GM18511 (cell line): ENCODE measurements at regions not wholly inside any gene's neighbourhood (a gene's known extent, or its start where the extent isn't known, plus 50 kb on each side); places are given as distances from the start of the nearest gene placed in this dataset.
A peak's percentile ranks its signal among the peaks of the same experiment; 100 is the strongest.
"Not testable (repeated sequence)": the region's sequence is repeated elsewhere in the genome, so short reads cannot be mapped to it uniquely, and the experiment has no call there.

Experiments used
- ATAC-seq: cut with Tn5 transposase; IDR thresholded peaks from one replicate; pipeline ENCODE4 v1.9.1; 2021; ENCODE audit warnings: mild to moderate bottlenecking, moderate library complexity; ENCODE audit not compliant: unreplicated experiment

DNA sequence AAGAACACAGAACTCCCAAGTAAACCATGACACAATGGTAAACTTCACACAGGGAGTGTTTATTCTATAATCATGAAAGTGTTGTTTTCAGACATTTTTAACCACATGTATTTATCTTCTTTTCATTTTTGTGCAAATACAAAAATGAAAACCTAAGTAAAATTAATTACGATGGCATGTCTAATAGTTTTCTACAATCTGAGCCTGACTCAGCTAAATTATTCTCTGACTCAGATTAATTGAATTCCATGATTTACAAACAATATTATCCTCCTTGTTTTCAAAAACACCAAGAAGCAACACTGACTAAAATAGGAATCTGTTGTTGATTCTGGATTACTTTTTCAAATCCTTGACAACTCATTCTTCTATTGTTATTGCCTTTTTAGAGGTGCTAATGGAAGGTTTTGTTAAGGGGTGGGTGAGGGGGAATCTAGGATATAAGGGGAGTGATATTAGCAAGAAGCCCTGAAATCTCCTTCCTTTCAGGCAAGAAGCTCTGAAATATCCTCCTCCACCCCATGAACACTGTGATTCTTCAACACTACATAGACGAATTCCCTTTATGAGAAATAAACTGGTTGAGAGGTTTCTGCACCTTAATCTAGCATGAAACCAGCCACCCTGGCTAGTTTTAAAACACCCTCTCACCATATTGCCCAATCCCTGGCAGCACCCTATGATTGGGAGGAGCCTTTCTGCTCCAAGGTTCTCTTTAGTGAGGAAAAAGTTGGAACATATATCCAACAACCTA is 1057.7 kb upstream of the PCDH20 start:
- ATAC-seq = no peak

DNA sequence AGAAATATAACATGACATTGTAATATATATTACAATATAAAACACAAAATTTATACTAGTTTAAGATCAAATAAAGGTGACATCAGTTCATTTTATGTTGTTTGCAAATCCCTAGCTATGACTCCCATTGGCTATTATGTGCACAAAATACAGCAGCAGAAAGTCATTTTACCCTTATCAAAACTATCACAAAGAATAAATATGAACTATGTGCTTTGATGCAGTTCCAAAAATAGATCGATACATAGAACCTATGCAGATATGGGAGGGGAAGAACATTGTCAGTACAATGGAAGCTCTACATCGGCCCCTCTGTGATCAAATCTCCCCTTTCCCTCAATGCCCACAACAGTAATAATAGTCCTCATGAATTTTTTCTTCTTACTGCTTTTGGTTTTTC is 1038.1 kb upstream of the PCDH20 start:
- ATAC-seq = no peak

- no peak for ATAC-seq
These were observed 1035.1 kb upstream of the PCDH20 start for GRCh38 chr13:62450759-62451158.

DNA sequence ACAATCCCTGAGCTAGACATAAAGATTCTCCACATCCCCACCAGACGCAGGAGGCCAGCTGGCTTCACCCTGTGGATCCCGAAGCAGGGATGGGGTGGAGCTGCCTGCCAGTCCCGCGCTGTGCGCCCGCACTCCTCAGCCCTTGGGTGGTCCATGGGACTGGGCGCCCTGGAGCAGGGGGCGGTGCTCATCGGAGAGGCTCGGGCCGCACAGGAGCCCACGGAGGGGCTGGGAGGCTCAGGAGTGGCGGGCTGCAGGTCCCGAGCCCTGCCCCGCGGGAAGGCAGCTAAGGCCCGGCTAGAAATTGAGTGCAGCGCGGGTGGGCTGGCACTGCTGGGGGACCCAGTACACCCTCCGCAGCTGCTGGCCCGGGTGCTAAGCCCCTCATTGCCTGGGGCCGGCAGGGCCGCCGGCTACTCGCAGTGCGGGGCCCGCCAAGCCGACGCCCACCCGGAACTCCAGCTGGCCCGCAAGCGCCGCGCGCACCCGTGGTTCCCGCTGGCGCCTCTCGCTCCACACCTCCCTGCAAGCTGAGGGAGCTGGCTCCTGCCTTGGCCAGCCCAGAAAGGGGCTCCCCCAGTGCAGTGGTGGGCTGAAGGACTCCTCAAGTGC is 1032.2 kb upstream of the PCDH20 start:
- ATAC-seq = not testable (repeated sequence)

GRCh38 chr13:62444805-62445204 is 1029.2 kb upstream of the PCDH20 start:
- ATAC-seq = no peak

- ATAC-seq = no peak
These were observed 1018.4 kb upstream of the PCDH20 start for GRCh38 chr13:62434081-62434480.

- ATAC-seq = peak; percentile 49
These were observed 1018.0 kb upstream of the PCDH20 start for GRCh38 chr13:62433660-62434059.

- ATAC-seq = no peak
These were observed 1017.3 kb upstream of the PCDH20 start for GRCh38 chr13:62432906-62433305.

DNA sequence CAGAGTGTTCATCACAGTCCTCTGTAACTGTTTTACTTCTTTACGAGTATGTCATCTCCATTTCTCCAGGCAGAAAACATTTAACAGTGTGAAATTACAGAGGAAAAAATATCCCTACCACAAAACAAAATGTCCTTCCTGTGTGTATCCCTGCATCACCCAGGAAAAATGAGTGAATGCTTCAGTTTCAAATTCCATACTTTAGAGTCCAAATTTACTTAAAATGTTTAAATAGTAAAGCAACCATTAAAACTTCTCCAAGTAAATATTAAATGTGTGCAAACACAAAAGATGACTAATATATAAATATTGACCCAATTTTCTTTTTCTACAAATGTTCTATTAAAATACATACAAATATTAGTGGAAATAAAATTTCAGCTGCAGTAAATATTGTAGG is 1016.6 kb upstream of the PCDH20 start:
- ATAC-seq = no peak

DNA sequence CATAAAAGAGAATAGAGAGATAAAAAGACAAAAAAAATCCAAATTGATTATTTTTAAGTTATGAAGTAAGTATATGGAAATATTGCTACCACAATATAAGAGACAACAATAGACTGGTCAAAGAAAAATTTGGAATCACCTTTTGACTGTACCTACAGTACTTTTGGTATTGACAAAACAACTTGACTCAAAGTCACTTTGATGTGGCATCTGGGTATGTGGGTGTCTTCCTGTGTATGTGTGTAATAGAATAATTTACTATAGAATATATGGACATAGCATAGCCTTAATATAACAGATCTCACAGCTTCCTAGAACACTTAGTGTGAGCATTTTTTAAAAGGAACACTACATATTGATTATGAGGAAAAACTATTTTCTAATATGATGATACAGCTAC is 1016.2 kb upstream of the PCDH20 start:
- no peak for ATAC-seq

DNA sequence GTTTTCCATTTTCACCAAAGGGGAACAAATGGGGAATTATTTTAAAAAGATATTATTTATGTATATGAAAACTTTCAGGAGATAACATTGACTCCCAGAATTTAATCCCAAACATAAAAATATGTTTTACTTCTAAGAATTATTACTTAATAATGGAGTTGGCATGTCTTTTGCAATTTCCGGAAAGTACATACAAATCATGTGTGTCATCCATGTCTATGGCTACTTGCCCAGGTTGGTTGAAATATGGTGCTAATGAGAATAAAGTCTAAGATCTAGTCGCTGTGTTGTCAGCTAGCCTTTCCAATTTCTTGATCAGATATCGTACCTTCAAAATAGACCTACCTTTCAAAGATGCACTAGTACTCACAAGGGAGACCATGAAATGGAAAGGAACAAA is 1003.2 kb upstream of the PCDH20 start:
- ATAC-seq = no peak

DNA sequence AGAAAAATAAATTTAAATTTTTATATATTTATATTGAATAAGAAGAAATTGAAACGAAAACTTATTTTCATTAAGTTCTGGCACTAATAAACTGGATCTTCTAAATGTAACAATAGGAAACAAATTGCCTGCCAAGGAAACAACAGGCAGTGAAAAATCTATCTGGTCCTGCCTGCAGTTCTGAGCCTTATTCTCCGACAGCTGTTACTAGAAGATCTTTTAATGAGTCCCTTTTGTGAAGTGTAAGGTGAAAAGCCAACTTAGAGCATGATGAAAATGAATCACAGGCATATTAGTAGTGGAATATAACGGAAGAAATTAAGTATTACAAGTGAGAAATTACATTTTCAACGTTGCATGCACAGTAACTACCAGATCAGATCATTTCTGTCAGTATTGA is 1002.7 kb upstream of the PCDH20 start:
- no peak for ATAC-seq

- no peak for ATAC-seq
These were observed 992.2 kb upstream of the PCDH20 start for GRCh38 chr13:62407871-62408270.

DNA sequence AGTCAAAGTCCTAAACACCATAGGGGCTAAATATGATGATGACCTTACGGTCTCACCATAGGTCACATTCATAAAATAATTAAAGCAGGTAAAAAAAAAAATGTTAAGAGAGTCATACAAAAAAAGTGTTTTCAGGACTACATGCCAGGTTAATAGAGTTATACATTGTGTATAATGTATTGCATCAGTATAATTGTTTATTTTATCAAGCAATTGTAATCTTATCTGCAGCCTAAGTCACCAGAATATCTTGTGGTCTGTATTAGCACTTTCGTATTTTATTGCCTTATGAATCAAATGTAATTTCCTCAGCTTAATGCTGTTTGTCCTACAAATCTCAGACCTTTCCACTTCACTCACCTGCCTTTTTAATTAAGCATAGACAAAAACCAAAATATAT is 972.9 kb upstream of the PCDH20 start:
- no peak for ATAC-seq

GRCh38 chr13:62387647-62388046 is 972.0 kb upstream of the PCDH20 start:
- no peak for ATAC-seq

DNA sequence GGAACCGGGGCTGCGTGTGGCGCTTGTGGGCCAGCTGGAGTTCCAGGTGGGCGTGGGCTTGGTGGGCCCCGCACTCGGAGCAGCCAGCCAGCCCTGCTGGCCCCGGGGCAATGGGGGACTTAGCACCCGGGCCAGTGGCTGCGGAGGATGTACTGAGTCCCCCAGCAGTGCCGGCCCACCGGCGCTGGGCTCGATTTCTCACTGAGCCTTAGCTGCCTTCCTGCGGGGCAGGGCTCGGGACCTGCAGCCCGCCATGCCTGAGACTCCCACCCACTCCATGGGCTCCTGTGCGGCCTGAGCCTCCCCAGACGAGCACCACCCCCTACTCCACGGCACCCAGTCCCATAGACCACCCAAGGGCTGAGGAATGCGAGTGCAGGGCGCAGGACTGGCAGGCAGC is 963.6 kb upstream of the PCDH20 start:
- not testable (repeated sequence) for ATAC-seq

DNA sequence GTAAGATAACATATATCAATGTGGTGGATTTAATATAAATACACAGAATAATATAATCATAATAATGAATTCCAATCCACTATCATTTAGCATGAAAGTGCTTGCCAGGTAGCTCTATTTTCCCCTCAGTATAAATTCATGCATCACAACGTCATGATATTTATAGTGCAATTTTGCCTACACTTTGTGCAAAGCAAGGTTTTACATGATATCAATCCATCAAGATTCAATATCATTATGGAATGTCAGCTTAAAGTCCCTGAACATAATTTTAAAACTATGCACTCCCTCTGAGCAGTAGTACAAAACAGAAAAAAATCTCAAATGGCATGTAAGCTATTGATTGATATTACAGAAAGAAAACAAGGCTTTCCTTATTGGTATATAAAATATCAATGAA is 962.2 kb upstream of the PCDH20 start:
- ATAC-seq = no peak

- no peak for ATAC-seq
These were observed 960.0 kb upstream of the PCDH20 start for GRCh38 chr13:62375653-62376052.

GRCh38 chr13:62371737-62372136 is 956.1 kb upstream of the PCDH20 start:
- ATAC-seq = no peak

DNA sequence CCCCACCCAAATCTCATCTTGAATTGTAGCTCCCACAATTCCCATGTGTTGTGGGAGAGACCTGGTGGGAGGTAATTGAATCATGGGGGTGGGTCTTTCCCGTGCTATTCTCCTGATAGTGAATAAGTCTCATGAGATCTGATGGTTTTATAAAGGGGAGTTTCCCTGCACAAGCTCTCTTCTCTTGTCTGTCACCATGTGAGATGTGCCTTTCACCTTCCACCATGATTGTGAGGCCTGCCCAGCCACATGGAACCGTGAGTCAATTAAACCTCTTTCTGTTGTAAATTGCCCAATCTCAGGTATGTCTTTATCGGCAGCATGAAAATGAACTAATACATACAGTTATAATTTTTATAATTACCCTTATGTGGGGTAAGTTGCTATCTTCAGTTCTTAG is 952.3 kb upstream of the PCDH20 start:
- not testable (repeated sequence) for ATAC-seq

DNA sequence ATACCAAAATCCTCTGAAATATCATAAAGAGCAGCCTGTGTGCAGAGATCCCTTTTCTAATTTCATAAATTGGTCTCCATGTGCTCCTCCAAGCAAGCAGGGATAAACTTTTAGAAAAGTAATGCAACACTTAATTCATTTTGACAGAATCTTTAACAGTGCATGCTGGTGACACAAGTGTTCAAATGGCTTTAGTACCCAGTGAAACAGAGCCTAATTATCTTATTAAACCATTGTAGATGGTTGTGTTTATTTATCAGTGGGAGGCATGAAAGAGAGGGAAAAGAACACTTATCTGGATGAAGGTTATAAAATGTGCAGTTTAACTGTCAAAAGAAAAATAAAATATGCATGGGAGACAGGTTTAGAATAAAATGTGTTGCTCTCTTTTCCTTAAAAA is 945.0 kb upstream of the PCDH20 start:
- ATAC-seq = no peak

DNA sequence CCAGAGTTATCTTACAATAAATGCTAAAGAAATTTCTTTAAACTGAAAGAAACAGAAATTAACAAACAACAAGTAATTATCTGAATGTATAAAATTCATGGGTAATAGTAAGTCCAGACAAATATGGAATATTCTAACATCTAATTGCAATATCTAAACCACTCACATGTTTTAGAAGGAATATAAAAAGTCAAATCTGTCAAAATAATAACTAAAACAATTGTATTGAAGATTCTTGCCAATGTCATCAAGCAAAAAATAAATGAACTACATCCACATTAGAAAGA is 942.9 kb upstream of the PCDH20 start:
- no peak for ATAC-seq
